ENCODE measurements at regions not wholly inside any gene's neighbourhood (a gene's known extent, or its start where the extent isn't known, plus 50 kb on each side); places are given as distances from the start of the nearest gene placed in this dataset.

DNA sequence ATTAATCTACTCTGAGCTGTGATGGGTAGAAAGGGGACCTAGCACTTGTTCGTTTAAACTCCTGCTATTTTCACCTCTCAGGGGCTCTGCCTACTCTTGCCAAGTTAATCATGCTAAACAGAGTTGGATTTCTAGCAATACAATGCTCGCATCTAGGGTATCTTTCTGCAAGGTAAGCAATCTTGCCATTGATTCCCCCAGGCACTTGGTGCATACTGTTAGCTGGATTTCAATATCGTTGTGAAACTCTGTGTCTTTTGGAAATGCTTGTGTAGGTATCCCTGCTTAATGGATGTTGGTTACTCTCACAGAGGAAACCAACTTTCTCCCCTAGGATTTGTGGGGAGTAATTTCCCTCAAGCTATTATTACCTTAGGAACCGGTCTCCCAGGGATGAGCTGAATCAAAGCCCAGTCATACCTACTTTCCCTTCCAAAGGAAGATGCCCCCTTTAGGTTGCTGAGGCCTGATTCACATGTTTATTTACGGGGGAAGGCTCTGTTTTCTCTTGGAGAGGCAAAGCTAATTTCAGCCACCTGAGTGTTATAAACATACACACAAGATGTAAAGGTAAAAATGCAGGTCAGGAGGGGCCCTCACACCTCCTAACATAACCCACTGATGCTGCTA, 366.8 kb downstream of the FBXW7 start:
- TF ChIP-seq, protein P1, sequence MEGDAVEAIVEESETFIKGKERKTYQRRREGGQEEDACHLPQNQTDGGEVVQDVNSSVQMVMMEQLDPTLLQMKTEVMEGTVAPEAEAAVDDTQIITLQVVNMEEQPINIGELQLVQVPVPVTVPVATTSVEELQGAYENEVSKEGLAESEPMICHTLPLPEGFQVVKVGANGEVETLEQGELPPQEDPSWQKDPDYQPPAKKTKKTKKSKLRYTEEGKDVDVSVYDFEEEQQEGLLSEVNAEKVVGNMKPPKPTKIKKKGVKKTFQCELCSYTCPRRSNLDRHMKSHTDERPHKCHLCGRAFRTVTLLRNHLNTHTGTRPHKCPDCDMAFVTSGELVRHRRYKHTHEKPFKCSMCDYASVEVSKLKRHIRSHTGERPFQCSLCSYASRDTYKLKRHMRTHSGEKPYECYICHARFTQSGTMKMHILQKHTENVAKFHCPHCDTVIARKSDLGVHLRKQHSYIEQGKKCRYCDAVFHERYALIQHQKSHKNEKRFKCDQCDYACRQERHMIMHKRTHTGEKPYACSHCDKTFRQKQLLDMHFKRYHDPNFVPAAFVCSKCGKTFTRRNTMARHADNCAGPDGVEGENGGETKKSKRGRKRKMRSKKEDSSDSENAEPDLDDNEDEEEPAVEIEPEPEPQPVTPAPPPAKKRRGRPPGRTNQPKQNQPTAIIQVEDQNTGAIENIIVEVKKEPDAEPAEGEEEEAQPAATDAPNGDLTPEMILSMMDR (IDR thresholded peaks at IDR 0.05; ENCODE audit: insufficient read depth, low read length): no peak
- H3K4me3 ChIP-seq (ENCODE audit: low read depth, low read length): no peak overlapping the region
- no peak for DNase-seq (ENCODE audit: low read depth)

DNA sequence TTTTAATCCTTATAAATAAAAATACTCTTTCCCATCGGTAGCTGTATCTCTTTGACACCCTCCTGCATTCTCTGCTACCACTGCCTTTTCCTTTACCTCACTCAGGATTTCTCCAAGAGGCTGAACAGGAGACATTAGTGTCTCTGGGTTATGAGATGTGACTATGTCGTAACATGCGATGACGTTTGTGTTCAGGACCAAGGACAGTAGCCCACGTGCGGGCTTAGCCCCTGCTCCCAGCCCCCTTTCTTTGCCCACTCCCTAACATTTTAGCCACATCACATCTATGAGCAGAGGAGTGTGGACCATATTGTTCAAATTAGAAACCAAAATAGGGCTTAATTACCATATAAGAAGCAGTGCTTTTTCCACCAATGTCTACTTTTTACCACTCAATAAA, 369.3 kb downstream of the FBXW7 start:
- TF ChIP-seq, protein P1 (IDR thresholded peaks at IDR 0.05; ENCODE audit: insufficient read depth, low read length): no peak
- DNase-seq (ENCODE audit: low read depth): peak; percentile 22
- no peak overlapping the region for H3K4me3 ChIP-seq (ENCODE audit: low read depth, low read length)

DNA sequence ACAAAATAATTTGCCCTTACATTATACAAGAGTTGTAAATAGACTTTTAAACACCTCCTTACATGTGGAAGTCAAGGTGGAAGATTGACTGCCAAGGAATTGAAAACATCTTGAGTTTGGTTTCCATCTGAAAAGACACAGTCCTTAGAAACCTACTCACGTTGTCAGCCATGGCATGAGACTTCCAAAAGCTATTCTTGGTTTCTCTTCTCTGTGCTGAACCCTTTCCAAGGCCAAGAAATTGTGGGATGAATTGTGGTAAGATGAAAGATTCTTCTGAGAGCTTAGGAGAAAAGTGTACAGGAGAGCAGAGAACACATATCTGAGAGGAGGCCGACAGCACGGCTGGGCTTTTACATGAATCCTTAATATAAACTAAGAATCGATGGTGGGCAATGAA, 370.0 kb downstream of the FBXW7 start:
- no peak overlapping the region for H3K4me3 ChIP-seq (ENCODE audit: low read depth, low read length)
- TF ChIP-seq, protein P1 (IDR thresholded peaks at IDR 0.05; ENCODE audit: insufficient read depth, low read length): no peak
- DNase-seq (ENCODE audit: low read depth): no peak

DNA sequence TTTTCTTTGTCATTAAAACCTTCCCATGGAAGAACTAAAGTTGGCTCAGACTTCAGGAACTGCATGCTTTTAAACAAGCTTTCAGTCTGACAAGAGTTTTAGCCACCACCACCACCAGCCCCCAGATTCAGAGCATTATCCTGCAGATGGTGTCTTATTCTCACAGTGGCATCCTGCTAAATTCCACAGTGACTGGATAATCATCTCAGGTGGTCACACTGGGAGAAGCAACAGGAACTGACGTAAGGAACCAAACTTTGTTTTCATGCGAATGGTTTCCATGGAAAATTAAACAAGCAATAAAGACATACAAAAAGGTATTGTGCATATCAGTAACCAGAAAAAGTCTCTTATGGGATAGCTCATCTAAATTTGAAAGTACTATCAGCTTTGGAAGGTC, 370.7 kb downstream of the FBXW7 start:
- DNase-seq (ENCODE audit: low read depth): no peak
- no peak overlapping the region for H3K4me3 ChIP-seq (ENCODE audit: low read depth, low read length)
- TF ChIP-seq, protein P1 (IDR thresholded peaks at IDR 0.05; ENCODE audit: insufficient read depth, low read length): no peak

DNA sequence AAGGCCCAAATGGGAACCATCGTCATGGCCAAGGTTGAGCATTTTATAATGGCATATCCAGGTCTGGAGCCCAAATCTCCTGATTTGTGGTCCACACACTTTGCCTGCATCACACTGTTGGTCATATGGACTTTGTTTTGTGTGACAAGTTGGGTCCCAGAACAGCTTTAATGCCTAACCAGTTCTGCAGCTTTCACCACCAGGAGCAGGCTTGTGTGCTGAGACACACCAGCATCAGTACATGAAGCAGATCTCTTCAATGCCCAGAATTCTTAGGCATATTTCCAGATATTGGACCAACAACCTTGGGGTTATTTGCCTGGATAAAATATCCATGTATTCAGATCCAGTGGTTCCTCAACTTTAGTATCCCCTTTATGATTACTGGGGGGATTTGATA, 371.3 kb downstream of the FBXW7 start:
- H3K4me3 ChIP-seq (ENCODE audit: low read depth, low read length): no peak overlapping the region
- DNase-seq (ENCODE audit: low read depth): no peak
- TF ChIP-seq, protein P1 (IDR thresholded peaks at IDR 0.05; ENCODE audit: insufficient read depth, low read length): peak; percentile 11

DNA sequence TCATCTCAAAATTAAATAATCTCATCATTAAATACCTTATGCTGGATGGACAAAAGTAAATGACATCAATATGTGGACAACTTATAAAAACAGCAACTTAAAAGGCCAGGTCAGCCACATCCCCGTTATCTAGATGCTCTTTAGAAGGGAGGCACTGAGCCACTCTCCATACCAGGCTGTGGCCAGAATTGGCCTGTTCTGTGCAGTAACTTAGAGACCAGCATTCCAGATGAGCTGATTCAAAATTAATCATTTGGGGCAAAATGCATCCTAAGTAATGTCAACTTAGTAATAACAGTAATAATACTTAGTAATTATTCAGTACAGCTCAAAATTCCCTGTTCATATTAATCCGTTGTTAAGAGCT, 373.6 kb downstream of the FBXW7 start:
- no peak overlapping the region for H3K4me3 ChIP-seq (ENCODE audit: low read depth, low read length)

More for the DNA sequence above, 373.6 kb downstream of the FBXW7 start:
- TF ChIP-seq, protein P1 (IDR thresholded peaks at IDR 0.05; ENCODE audit: insufficient read depth, low read length): no peak
- peak; percentile 62 for DNase-seq (ENCODE audit: low read depth)
